Gastroesophageal sphincter (tissue), 3 donors: ENCODE measurements at regions not wholly inside any gene's neighbourhood (a gene's known extent, or its start where the extent isn't known, plus 50 kb on each side); places are given as distances from the start of the nearest gene placed in this dataset.

Source experiments
- EP300 ChIP-seq: sonication (generic); formaldehyde crosslinking; IDR thresholded peaks from one replicate; pipeline ENCODE4 v1.6.1; 2017; ENCODE audit warnings: antibody characterized with exemption, mild to moderate bottlenecking
- POLR2A ChIP-seq, 2 donors: fragments of 450-650 bp; IDR thresholded peaks; one replicate each; pipeline ENCODE4 v1.6.1; 2017; ENCODE audit warnings: antibody characterized with exemption in 2 of 2, mild to moderate bottlenecking in 2 of 2, moderate library complexity in 1 of 2
- POLR2AphosphoS5 ChIP-seq: sonication (generic); formaldehyde crosslinking; IDR thresholded peaks from one replicate; pipeline ENCODE4 v1.6.1; 2017; ENCODE audit warnings: antibody characterized with exemption
- TF ChIP-seq, protein P1 (sequence below), 4 experiments: fragments of 200-600 bp in 2 of 4; fragments of 450-650 bp in 2 of 4; sonication (generic) in 1 of 4; IDR thresholded peaks; one replicate each; pipeline ENCODE4 v1.5.1; 2017 to 2019; ENCODE audit warnings: antibody characterized with exemption in 4 of 4, mild to moderate bottlenecking in 2 of 4, moderate library complexity in 2 of 4

DNA sequence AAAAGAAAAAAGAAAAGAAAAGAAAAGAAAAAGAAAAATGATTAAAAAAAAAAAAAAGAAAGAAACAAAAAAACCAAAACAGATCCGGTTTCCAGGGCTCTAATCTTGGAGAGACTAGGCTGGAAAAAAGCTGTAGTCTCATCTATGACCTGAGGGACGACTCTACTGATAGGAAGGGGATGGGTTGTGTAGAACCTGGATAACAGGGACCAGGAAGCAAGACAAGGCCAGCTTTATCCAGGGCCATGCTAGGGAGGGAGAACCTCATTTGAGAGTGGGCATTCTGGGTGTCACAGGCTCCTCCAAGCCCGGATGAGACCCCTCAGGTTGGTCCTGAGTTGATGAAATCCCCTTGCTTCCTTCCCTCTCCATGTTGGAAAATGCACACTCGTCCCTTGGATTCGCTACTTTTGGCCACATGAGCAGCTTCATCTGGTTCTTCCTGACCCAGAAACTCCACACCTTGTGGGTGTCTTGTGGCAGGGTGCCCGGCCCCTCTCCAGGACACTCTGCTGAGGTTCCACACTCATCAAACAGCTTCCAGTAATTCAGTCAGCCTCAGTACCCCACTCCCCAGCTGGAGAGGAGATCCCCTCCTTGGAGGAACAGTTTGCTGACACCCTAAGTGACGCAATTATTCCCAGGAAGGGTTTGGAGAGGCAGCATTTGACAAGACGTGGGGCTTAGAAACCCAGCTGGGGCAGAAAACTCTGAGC is 71.1 kb upstream of the LHFPL2 start:
- TF ChIP-seq, protein P1, sequence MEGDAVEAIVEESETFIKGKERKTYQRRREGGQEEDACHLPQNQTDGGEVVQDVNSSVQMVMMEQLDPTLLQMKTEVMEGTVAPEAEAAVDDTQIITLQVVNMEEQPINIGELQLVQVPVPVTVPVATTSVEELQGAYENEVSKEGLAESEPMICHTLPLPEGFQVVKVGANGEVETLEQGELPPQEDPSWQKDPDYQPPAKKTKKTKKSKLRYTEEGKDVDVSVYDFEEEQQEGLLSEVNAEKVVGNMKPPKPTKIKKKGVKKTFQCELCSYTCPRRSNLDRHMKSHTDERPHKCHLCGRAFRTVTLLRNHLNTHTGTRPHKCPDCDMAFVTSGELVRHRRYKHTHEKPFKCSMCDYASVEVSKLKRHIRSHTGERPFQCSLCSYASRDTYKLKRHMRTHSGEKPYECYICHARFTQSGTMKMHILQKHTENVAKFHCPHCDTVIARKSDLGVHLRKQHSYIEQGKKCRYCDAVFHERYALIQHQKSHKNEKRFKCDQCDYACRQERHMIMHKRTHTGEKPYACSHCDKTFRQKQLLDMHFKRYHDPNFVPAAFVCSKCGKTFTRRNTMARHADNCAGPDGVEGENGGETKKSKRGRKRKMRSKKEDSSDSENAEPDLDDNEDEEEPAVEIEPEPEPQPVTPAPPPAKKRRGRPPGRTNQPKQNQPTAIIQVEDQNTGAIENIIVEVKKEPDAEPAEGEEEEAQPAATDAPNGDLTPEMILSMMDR (IDR thresholded peaks at IDR 0.05), result no peak
- TF ChIP-seq POLR2AphosphoS5, result no peak
- no peak for TF ChIP-seq EP300
- TF ChIP-seq POLR2A (IDR thresholded peaks at IDR 0.05), result no peak
